IPS-18a (cell line): ENCODE measurements at regions not wholly inside any gene's neighbourhood (a gene's known extent, or its start where the extent isn't known, plus 50 kb on each side); places are given as distances from the start of the nearest gene placed in this dataset.

ENCODE experiments used
- H3K27ac ChIP-seq: one replicate; pipeline ENCODE4 v1.5.1; 2013; ENCODE audit warnings: low read length
- H3K27me3 ChIP-seq: one replicate; pipeline ENCODE4 v1.6.1; 2013; ENCODE audit warnings: mild to moderate bottlenecking, low read length; ENCODE audit not compliant: control insufficient read depth, insufficient read depth
- H3K36me3 ChIP-seq: one replicate; pipeline ENCODE4 v1.6.1; 2013; ENCODE audit warnings: low read depth, low read length; ENCODE audit not compliant: control insufficient read depth
- H3K4me1 ChIP-seq: one replicate; pipeline ENCODE4 v1.6.1; 2013; ENCODE audit warnings: low read depth, low read length; ENCODE audit not compliant: control insufficient read depth
- H3K4me3 ChIP-seq: one replicate; pipeline ENCODE4 v1.5.1; 2013; ENCODE audit warnings: low read length
- H3K9ac ChIP-seq: one replicate; pipeline ENCODE4 v1.6.1; 2013; ENCODE audit warnings: mild to moderate bottlenecking, low read length, moderate library complexity
- H3K9me3 ChIP-seq: one replicate; pipeline ENCODE4 v1.6.1; 2013; ENCODE audit warnings: low read depth, low read length; ENCODE audit not compliant: control insufficient read depth

- no peak overlapping the region for H3K9ac ChIP-seq
- no peaks in the 10 kb centered on the region for H3K4me1 ChIP-seq
- no peaks in the 10 kb centered on the region for H3K36me3 ChIP-seq
- H3K9me3 ChIP-seq: no peaks in the 10 kb centered on the region
- no peak overlapping the region for H3K27ac ChIP-seq
- H3K4me3 ChIP-seq: no peak overlapping the region
- no peaks in the 10 kb centered on the region for H3K27me3 ChIP-seq
Measured at GRCh38 chr12:105970885-105971284, 167.9 kb downstream of the NUAK1 start.

- no peak overlapping the region for H3K27ac ChIP-seq
- H3K27me3 ChIP-seq: no peaks in the 10 kb centered on the region
- no peak overlapping the region for H3K9ac ChIP-seq
- no peaks in the 10 kb centered on the region for H3K9me3 ChIP-seq
- H3K4me3 ChIP-seq: no peak overlapping the region
- no peaks in the 10 kb centered on the region for H3K4me1 ChIP-seq
- H3K36me3 ChIP-seq: no peaks in the 10 kb centered on the region
Measured at GRCh38 chr12:105974738-105975137, 164.0 kb downstream of the NUAK1 start.

GRCh38 chr12:105975351-105975750, 163.4 kb downstream of the NUAK1 start:
- no peak overlapping the region for H3K4me3 ChIP-seq
- no peak overlapping the region for H3K9ac ChIP-seq
- no peaks in the 10 kb centered on the region for H3K27me3 ChIP-seq
- H3K27ac ChIP-seq: no peak overlapping the region
- H3K4me1 ChIP-seq: no peaks in the 10 kb centered on the region
- no peaks in the 10 kb centered on the region for H3K9me3 ChIP-seq
- no peaks in the 10 kb centered on the region for H3K36me3 ChIP-seq

GRCh38 chr12:105977236-105977635, 161.5 kb downstream of the NUAK1 start:
- Histone ChIP-seq H3K4me1 (peaks cover 6% of the 10 kb centered on the region), H3K36me3 (no peaks in the 10 kb centered on the region), H3K4me3 (no peak overlapping the region), H3K9me3 (no peaks in the 10 kb centered on the region), H3K27me3 (no peaks in the 10 kb centered on the region), H3K27ac (no peak overlapping the region), H3K9ac (no peak overlapping the region)

- Histone ChIP-seq H3K9me3 (no peaks in the 10 kb centered on the region), H3K36me3 (no peaks in the 10 kb centered on the region), H3K9ac (no peak overlapping the region), H3K4me1 (peaks cover 6% of the 10 kb centered on the region), H3K4me3 (no peak overlapping the region), H3K27me3 (no peaks in the 10 kb centered on the region), H3K27ac (no peak overlapping the region)
Measured at GRCh38 chr12:105977652-105978051, 161.1 kb downstream of the NUAK1 start.

- H3K36me3 ChIP-seq: no peaks in the 10 kb centered on the region
- no peaks in the 10 kb centered on the region for H3K9me3 ChIP-seq
- no peaks in the 10 kb centered on the region for H3K27me3 ChIP-seq
- H3K9ac ChIP-seq: no peak overlapping the region
- peaks cover 6% of the 10 kb centered on the region for H3K4me1 ChIP-seq
- no peak overlapping the region for H3K4me3 ChIP-seq
- H3K27ac ChIP-seq: no peak overlapping the region
Measured at GRCh38 chr12:105978276-105978675, 160.5 kb downstream of the NUAK1 start.

GRCh38 chr12:105978686-105979085, 160.1 kb downstream of the NUAK1 start:
- Histone ChIP-seq H3K4me1 (peaks cover 6% of the 10 kb centered on the region), H3K9ac (no peak overlapping the region), H3K27me3 (no peaks in the 10 kb centered on the region), H3K36me3 (no peaks in the 10 kb centered on the region), H3K4me3 (no peak overlapping the region), H3K27ac (no peak overlapping the region), H3K9me3 (no peaks in the 10 kb centered on the region)

- Histone ChIP-seq H3K36me3 (no peaks in the 10 kb centered on the region), H3K4me1 (peaks cover 6% of the 10 kb centered on the region), H3K4me3 (no peak overlapping the region), H3K9ac (no peak overlapping the region), H3K27ac (no peak overlapping the region), H3K9me3 (no peaks in the 10 kb centered on the region), H3K27me3 (no peaks in the 10 kb centered on the region)
Measured at GRCh38 chr12:105980085-105980484, 158.7 kb downstream of the NUAK1 start.

- no peaks in the 10 kb centered on the region for H3K9me3 ChIP-seq
- H3K4me1 ChIP-seq: peaks cover 6% of the 10 kb centered on the region
- no peaks in the 10 kb centered on the region for H3K27me3 ChIP-seq
- H3K9ac ChIP-seq: no peak overlapping the region
- H3K4me3 ChIP-seq: no peak overlapping the region
- no peaks in the 10 kb centered on the region for H3K36me3 ChIP-seq
- H3K27ac ChIP-seq: no peak overlapping the region
Measured at GRCh38 chr12:105980533-105980932, 158.2 kb downstream of the NUAK1 start.

GRCh38 chr12:105982022-105982421, 156.7 kb downstream of the NUAK1 start:
- H3K9ac ChIP-seq: no peak overlapping the region
- no peaks in the 10 kb centered on the region for H3K9me3 ChIP-seq
- no peaks in the 10 kb centered on the region for H3K36me3 ChIP-seq
- no peaks in the 10 kb centered on the region for H3K27me3 ChIP-seq
- H3K4me1 ChIP-seq: peaks cover 6% of the 10 kb centered on the region
- H3K4me3 ChIP-seq: no peak overlapping the region
- no peak overlapping the region for H3K27ac ChIP-seq

GRCh38 chr12:105983622-105984320, 155.0 kb downstream of the NUAK1 start:
- Histone ChIP-seq H3K36me3 (no peaks in the 10 kb centered on the region), H3K9ac (no peak overlapping the region), H3K4me1 (peaks cover 6% of the 10 kb centered on the region), H3K27ac (no peak overlapping the region), H3K9me3 (no peaks in the 10 kb centered on the region), H3K27me3 (no peaks in the 10 kb centered on the region), H3K4me3 (no peak overlapping the region)

GRCh38 chr12:105985383-105985782, 153.4 kb downstream of the NUAK1 start:
- H3K4me3 ChIP-seq: no peak overlapping the region
- H3K4me1 ChIP-seq: peaks cover 6% of the 10 kb centered on the region
- H3K27me3 ChIP-seq: no peaks in the 10 kb centered on the region
- H3K9me3 ChIP-seq: no peaks in the 10 kb centered on the region
- H3K36me3 ChIP-seq: no peaks in the 10 kb centered on the region
- H3K9ac ChIP-seq: no peak overlapping the region
- H3K27ac ChIP-seq: no peak overlapping the region
